ENCODE measurements at regions not wholly inside any gene's neighbourhood (a gene's known extent, or its start where the extent isn't known, plus 50 kb on each side); places are given as distances from the start of the nearest gene placed in this dataset.

DNA sequence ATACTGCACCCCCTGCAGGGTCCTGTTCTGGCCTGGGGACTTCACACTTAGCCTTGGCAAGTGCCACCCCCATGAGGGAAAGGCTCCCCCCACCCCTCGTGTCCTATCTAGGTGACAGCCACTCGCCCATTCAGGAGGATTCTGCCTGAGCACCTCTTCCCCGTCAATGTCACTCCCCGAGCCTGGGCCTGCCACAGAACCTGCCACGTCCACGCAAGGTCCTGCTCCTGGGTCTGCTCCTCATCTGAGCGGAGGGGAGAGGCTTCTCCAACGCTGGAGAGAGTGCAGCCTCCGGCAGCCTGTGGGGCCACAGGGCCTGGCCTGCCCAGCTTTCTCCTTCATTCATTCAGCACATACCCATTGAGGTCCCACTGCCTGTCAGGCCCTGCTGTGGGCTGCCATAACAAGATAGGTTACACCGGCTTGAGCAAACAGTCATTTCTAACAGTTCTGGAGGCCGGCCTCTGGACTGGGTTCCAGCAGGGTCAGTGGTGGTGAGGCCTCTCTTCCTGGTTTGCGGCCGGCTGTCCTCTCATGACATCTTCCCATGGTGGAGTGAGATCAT is 92.0 kb upstream of the RET start:
- TF ChIP-seq CTCF (IDR thresholded peaks at IDR 0.05; ENCODE audit: borderline replicate concordance, extremely low read depth, low read length, poor library complexity, severe bottlenecking): no peak
- TF ChIP-seq EZH2 (IDR thresholded peaks at IDR 0.05; ENCODE audit: borderline replicate concordance, low read depth, low read length, severe bottlenecking): no peak

All from DND-41 (cell line).